AG04450 (cell line): ENCODE measurements at regions not wholly inside any gene's neighbourhood (a gene's known extent, or its start where the extent isn't known, plus 50 kb on each side); places are given as distances from the start of the nearest gene placed in this dataset.
A peak's percentile ranks its signal among the peaks of the same experiment; 100 is the strongest.
"Not testable (repeated sequence)": the region's sequence is repeated elsewhere in the genome, so short reads cannot be mapped to it uniquely, and the experiment has no call there.

ENCODE experiments used
- CTCF ChIA-PET: fragments of 300-600, 350-600 bp; formaldehyde crosslinking; extraction: SDS; loops from one replicate; lab custom pipeline; 2022; ENCODE audit warnings: antibody characterized with exemption, inconsistent platforms; lab: Charles Lee
- POLR2A ChIA-PET: fragments of 350-600 bp; formaldehyde crosslinking; extraction: SDS; loops from one replicate; lab custom pipeline; 2021; ENCODE audit warnings: antibody characterized with exemption, inconsistent platforms; lab: Yijun Ruan, JAX
- DNase-seq: peaks from one replicate; pipeline ENCODE4 v3.0.0-alpha.2; 2011; ENCODE audit warnings: low read depth, low spot score
- H3K27ac ChIP-seq: one replicate; pipeline ENCODE4 v1.5.1; 2012; ENCODE audit warnings: low read depth, low read length, control low read depth
- H3K27me3 ChIP-seq: one replicate; pipeline ENCODE4 v1.6.0; 2012; ENCODE audit warnings: low read length; ENCODE audit not compliant: control insufficient read depth, insufficient read depth
- H3K4me3 ChIP-seq: 2 replicates; pipeline ENCODE4 v1.5.1; 2011; ENCODE audit warnings: mild to moderate bottlenecking, low read depth, low read length, control low read depth
- H3K9me3 ChIP-seq: 2 replicates; pipeline ENCODE4 v1.5.1; 2012; ENCODE audit warnings: low read length; ENCODE audit not compliant: control insufficient read depth, insufficient read depth
- TF ChIP-seq, protein P1 (sequence below): IDR thresholded peaks from 2 replicates; pipeline ENCODE4 v1.5.1; 2011; ENCODE audit warnings: low read depth, low read length, control low read depth, inconsistent platforms

DNA sequence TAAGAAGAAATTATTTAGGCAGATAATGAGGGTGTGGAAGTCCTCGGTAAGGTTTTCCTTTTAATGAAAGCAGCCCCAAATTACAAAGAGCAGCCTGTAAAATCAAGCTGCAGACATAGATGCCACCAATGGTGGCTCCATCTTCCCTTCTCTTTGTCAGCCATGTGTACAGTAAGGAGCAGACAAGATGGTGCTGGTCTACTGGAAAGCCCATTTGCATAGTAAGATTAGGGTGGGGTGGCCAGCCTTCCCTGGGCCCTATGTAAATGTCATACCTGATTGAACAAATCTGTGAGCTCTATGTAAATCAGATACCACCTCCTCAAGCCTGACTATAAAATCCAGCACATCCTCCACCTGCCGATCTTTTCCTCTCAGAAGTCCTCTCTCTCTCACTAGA is 154.4 kb upstream of the SERTAD2 start:
- Histone ChIP-seq H3K27me3 (no peaks in the 10 kb centered on the region), H3K27ac (peak overlapping the region; percentile 78), H3K9me3 (peaks cover 5% of the 10 kb centered on the region; the same call in 1 of the 2 replicates), H3K4me3 (no peak overlapping the region)
- DNase-seq, result no peak
- CTCF ChIA-PET, result interaction anchor here (0.6 to 0.7 kb wide), 2 partner anchors 16 to 58 kb away, joined by 3 read pairs; no protein-coding TSS in a partner anchor
- POLR2A ChIA-PET, result interaction anchor here (1.4 to 1.9 kb wide), 2 partner anchors 57 to 154 kb away, joined by 7 to 8 read pairs; partner anchors contain the start of gene SERTAD2
- TF ChIP-seq, protein P1, sequence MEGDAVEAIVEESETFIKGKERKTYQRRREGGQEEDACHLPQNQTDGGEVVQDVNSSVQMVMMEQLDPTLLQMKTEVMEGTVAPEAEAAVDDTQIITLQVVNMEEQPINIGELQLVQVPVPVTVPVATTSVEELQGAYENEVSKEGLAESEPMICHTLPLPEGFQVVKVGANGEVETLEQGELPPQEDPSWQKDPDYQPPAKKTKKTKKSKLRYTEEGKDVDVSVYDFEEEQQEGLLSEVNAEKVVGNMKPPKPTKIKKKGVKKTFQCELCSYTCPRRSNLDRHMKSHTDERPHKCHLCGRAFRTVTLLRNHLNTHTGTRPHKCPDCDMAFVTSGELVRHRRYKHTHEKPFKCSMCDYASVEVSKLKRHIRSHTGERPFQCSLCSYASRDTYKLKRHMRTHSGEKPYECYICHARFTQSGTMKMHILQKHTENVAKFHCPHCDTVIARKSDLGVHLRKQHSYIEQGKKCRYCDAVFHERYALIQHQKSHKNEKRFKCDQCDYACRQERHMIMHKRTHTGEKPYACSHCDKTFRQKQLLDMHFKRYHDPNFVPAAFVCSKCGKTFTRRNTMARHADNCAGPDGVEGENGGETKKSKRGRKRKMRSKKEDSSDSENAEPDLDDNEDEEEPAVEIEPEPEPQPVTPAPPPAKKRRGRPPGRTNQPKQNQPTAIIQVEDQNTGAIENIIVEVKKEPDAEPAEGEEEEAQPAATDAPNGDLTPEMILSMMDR, result no peak

- POLR2A ChIA-PET, result no interaction called here
- Histone ChIP-seq H3K27me3 (no peaks in the 10 kb centered on the region), H3K9me3 (peaks cover 5% of the 10 kb centered on the region; the same call in 1 of the 2 replicates), H3K4me3 (no peak overlapping the region), H3K27ac (no peak overlapping the region)
- CTCF ChIA-PET, result no interaction called here
- no peak for DNase-seq
- TF ChIP-seq, protein P1, result no peak
Measured at GRCh38 chr2:64808754-64809153, 155.0 kb upstream of the SERTAD2 start.

DNA sequence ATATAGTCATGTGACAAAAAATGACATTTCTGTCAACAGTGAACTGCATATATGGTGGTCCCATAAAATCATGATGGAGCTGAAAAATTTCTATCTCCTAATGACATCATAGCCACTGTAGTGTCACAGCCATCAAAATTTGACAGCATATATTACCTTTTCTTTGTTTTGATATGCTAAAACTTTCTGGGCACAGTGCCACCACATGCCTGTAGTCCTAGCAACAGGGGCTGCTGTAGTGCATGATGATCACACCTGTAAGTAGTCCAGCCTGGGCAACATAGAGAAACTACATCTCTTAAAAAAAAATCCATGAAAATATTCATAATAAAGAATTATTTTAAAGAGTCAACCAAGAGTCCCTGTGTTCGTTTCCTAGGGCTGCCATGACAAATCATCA is 155.5 kb upstream of the SERTAD2 start:
- no peak for DNase-seq
- Histone ChIP-seq H3K9me3 (peaks cover 5% of the 10 kb centered on the region; the same call in 1 of the 2 replicates), H3K27me3 (no peaks in the 10 kb centered on the region), H3K4me3 (no peak overlapping the region), H3K27ac (no peak overlapping the region)
- TF ChIP-seq, protein P1, result no peak
- CTCF ChIA-PET, result no interaction called here
- POLR2A ChIA-PET, result no interaction called here

GRCh38 chr2:64812285-64812684 is 158.6 kb upstream of the SERTAD2 start:
- Histone ChIP-seq H3K27ac (no peak overlapping the region), H3K27me3 (no peaks in the 10 kb centered on the region), H3K4me3 (no peak overlapping the region), H3K9me3 (peaks cover 5% of the 10 kb centered on the region; the same call in 1 of the 2 replicates)
- CTCF ChIA-PET, result no interaction called here
- POLR2A ChIA-PET, result no interaction called here
- no peak for DNase-seq
- TF ChIP-seq, protein P1, result no peak

DNA sequence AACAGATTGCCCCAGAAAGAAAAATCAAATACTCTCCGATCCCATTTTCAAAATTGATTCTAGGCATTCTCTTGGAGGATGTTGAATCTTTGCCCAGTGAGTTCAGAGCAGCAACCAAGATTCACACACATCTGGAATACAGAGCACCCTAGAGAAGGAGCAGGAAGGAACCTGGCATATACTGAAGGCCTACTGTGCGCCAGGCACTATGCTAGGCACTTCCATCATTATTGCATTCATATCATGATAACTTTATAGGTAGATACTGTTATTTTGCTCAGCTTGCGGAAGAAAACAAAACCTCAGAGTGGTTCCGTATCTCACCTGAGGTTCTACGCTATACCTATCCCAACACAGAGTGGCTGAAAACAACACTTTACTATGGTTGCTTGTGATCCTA is 160.3 kb upstream of the SERTAD2 start:
- Histone ChIP-seq H3K27me3 (no peaks in the 10 kb centered on the region), H3K27ac (no peak overlapping the region), H3K4me3 (no peak overlapping the region), H3K9me3 (peaks cover 5% of the 10 kb centered on the region; the same call in 1 of the 2 replicates)
- TF ChIP-seq, protein P1, result no peak
- ChIA-PET POLR2A (no interaction called here), CTCF (no interaction called here)
- no peak for DNase-seq

DNA sequence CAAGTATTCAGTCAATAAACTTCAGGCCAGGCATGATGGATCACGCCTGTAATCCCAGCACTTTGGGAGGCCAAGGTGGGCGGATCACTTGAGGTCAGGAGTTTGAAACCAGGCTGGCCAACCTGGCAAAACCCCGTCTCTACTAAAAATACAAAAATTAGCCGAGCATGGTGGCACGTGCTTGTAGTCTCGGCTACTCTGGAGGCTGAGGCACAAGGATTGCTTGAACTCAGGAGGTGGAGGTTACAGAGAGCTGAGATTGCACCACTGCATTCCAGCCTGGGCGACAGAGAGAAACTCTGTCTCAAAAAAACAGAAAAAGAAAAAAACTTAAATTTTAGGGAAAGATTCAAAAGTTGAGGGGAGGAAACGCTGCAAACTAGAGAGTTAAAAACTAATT is 162.8 kb upstream of the SERTAD2 start:
- DNase-seq, POLR2A ChIA-PET, H3K27ac ChIP-seq, H3K4me3 ChIP-seq, H3K27me3 ChIP-seq, H3K9me3 ChIP-seq, CTCF ChIA-PET: not testable (repeated sequence)
